GM08714 (cell line): ENCODE measurements at regions not wholly inside any gene's neighbourhood (a gene's known extent, or its start where the extent isn't known, plus 50 kb on each side); places are given as distances from the start of the nearest gene placed in this dataset.

ENCODE experiments used
- H3K4me3 ChIP-seq: fragments of 200-500 bp; sonication (Bioruptor generic); 2 replicates; pipeline ENCODE4 v1.5.1; 2014; ENCODE audit warnings: mild to moderate bottlenecking, low read length, inconsistent platforms
- ZNF274 ChIP-seq: IDR thresholded peaks from 2 replicates; pipeline ENCODE4 v1.6.1; 2012; ENCODE audit warnings: mild to moderate bottlenecking, low read depth, low read length

DNA sequence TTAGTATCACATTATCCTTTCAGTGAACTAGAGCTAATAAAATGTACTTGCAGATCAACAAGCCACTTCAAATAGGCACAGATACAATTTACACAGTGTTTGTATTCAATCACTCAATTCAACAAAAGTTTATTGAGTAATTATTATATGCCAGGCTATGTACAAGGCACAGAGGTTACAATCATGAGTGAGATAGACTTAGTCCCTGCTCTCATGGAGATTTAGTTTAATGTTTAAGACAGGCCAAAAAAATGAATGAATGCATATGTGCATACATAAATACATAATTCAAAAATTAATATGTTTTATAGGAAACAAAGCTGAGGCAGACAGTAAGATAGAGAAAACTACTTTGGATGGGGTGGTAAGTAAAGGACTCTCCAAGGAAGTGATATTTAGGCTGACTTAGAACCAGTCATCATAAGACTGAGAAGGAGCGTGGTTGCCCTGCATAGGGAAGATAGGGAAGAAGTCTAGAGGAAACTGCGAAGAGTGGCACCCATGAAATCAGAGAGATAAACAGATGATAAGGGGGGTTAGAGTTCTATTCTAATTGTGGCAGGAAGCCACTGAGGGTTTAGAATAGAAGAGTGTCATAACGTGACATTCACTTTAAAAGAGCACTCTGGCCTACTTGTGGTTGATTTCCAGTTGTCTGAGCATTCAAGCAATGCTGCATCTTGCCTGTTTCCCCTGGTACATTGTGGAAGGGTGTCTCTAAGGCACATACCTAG is 49.7 kb upstream of the GRAMD2B start:
- H3K4me3 ChIP-seq = no peak overlapping the region
- no peak for TF ChIP-seq ZNF274
